Ovary (tissue), 3 donors: ENCODE measurements at regions not wholly inside any gene's neighbourhood (a gene's known extent, or its start where the extent isn't known, plus 50 kb on each side); places are given as distances from the start of the nearest gene placed in this dataset.

ENCODE experiments used
- EP300 ChIP-seq: sonication (generic); formaldehyde crosslinking; IDR thresholded peaks from one replicate; pipeline ENCODE4 v1.6.1; 2017; ENCODE audit warnings: antibody characterized with exemption
- POLR2A ChIP-seq: fragments of 450-650 bp; IDR thresholded peaks from one replicate; pipeline ENCODE4 v1.6.1; 2017; ENCODE audit warnings: antibody characterized with exemption, mild to moderate bottlenecking, moderate library complexity
- TF ChIP-seq, protein P1 (sequence below), 3 donors: fragments of 450-650 bp in 2 of 3; fragments of 200-600 bp in 1 of 3; IDR thresholded peaks; one replicate each; pipeline versions ENCODE4 v1.5.1 to v1.8.0; 2016 to 2022; ENCODE audit warnings: antibody characterized with exemption in 3 of 3, mild to moderate bottlenecking in 1 of 3
- donor health status: DM: no; HTN: no; CAD: no.

DNA sequence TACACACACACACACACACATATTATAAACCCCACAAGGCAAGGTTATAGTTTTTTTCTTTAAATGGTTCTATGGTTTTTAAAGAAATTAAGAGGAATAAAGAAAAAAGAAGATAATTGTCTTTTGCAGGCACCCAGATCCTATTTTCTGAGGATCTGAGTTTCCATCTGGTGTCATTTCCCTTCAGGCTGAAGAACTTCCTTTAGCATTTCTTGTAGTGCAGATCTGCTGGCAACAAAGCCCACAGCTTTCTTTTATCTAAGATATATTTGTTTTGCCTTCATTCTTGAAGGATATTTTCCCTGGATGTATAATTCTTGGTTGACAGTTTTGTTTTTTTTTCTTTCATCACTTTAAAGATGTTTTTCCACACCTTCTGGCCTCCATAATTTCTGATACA is 57.6 kb upstream of the PMEPA1 start:
- TF ChIP-seq, protein P1, sequence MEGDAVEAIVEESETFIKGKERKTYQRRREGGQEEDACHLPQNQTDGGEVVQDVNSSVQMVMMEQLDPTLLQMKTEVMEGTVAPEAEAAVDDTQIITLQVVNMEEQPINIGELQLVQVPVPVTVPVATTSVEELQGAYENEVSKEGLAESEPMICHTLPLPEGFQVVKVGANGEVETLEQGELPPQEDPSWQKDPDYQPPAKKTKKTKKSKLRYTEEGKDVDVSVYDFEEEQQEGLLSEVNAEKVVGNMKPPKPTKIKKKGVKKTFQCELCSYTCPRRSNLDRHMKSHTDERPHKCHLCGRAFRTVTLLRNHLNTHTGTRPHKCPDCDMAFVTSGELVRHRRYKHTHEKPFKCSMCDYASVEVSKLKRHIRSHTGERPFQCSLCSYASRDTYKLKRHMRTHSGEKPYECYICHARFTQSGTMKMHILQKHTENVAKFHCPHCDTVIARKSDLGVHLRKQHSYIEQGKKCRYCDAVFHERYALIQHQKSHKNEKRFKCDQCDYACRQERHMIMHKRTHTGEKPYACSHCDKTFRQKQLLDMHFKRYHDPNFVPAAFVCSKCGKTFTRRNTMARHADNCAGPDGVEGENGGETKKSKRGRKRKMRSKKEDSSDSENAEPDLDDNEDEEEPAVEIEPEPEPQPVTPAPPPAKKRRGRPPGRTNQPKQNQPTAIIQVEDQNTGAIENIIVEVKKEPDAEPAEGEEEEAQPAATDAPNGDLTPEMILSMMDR (IDR thresholded peaks at IDR 0.05): no peak
- no peak for TF ChIP-seq POLR2A
- TF ChIP-seq EP300: no peak
